Sigmoid colon (tissue), 6 donors: ENCODE measurements at regions not wholly inside any gene's neighbourhood (a gene's known extent, or its start where the extent isn't known, plus 50 kb on each side); places are given as distances from the start of the nearest gene placed in this dataset.
"Not testable (repeated sequence)": the region's sequence is repeated elsewhere in the genome, so short reads cannot be mapped to it uniquely, and the experiment has no call there.

Experiments
- DNase-seq: peaks from one replicate; pipeline ENCODE4 v3.0.0-alpha.2; 2019
- H3K27ac ChIP-seq, 4 donors: fragments of 200-600 bp; sonication (generic); one replicate each; pipeline ENCODE4 v1.5.1; 2016 to 2019; ENCODE audit warnings: mild to moderate bottlenecking in 1 of 4
- H3K27me3 ChIP-seq, 3 donors: fragments of 200-600 bp; sonication (generic); one replicate each; pipeline ENCODE4 v1.5.1; 2019; ENCODE audit warnings: mild to moderate bottlenecking in 1 of 3
- H3K36me3 ChIP-seq, 4 donors: fragments of 200-600 bp; sonication (generic); one replicate each; pipeline ENCODE4 v1.5.1; 2016 to 2019
- H3K4me1 ChIP-seq, 4 donors: fragments of 200-600 bp; sonication (generic); one replicate each; pipeline ENCODE4 v1.5.1; 2017 to 2019
- H3K4me3 ChIP-seq, 4 donors: fragments of 200-600 bp; sonication (generic); one replicate each; pipeline ENCODE4 v1.5.1; 2017 to 2019; ENCODE audit warnings: mild to moderate bottlenecking in 2 of 4, moderate library complexity in 1 of 4
- H3K9me3 ChIP-seq, 4 donors: fragments of 200-600 bp in 3 of 4; sonication (generic) in 3 of 4; one replicate each; pipeline versions ENCODE4 v1.5.1 to v1.6.1; 2013 to 2019
- CTCF ChIP-seq, 4 experiments: fragments of 450-650 bp in 3 of 4; fragments of 200-600 bp in 1 of 4; IDR thresholded peaks; one replicate each; pipeline ENCODE4 v1.5.1; 2016 to 2019; ENCODE audit warnings: antibody characterized with exemption in 4 of 4, mild to moderate bottlenecking in 3 of 4, moderate library complexity in 2 of 4
- EP300 ChIP-seq, 4 donors: sonication (generic); formaldehyde crosslinking; IDR thresholded peaks; one replicate each; pipeline ENCODE4 v1.6.1; 2017; ENCODE audit warnings: antibody characterized with exemption in 4 of 4
- POLR2A ChIP-seq, 2 donors: fragments of 450-650 bp; IDR thresholded peaks; one replicate each; pipeline ENCODE4 v1.6.1; 2016; ENCODE audit warnings: antibody characterized with exemption in 2 of 2, mild to moderate bottlenecking in 2 of 2, moderate library complexity in 2 of 2
- POLR2AphosphoS5 ChIP-seq, 4 donors: sonication (generic); formaldehyde crosslinking; IDR thresholded peaks; one replicate each; pipeline ENCODE4 v1.6.1; 2017; ENCODE audit warnings: antibody characterized with exemption in 4 of 4
- WGBS, 2 donors: extraction: QIAGEN DNeasy Blood & Tissue Kit; methylation state at CpG; one replicate each; pipeline ENCODE4 v1.1.7; 2013; 5-methylcytosine and 5-hydroxymethylcytosine counted together
- intact Hi-C: fragments of 100-400 bp; cut with DNase I; formaldehyde crosslinking; loops from one replicate; pipeline ENCODE4 v1.15.1; 2023
- donor health status: healthy with polysubstance abuse.
- donor health status: healthy.

GRCh38 chr2:154570501-154570900 is 128.0 kb upstream of the KCNJ3 start:
- H3K36me3 ChIP-seq, result no peaks in the 10 kb centered on the region
- peaks cover 0 to 4% (median 0%) of the 10 kb centered on the region in 4 donors for H3K9me3 ChIP-seq
- H3K27ac ChIP-seq, result no peak overlapping the region
- 88 to 89% methylated on average over 6 of the region's 6 CpGs for WGBS, 2 donors
- TF ChIP-seq POLR2AphosphoS5 (IDR thresholded peaks at IDR 0.05) (no peak), CTCF (IDR thresholded peaks at IDR 0.05) (no peak), POLR2A (IDR thresholded peaks at IDR 0.05) (no peak), EP300 (IDR thresholded peaks at IDR 0.05) (no peak)
- H3K27me3 ChIP-seq, result no peaks in the 10 kb centered on the region
- intact Hi-C loops, result no loop called here
- H3K4me3 ChIP-seq, result no peak overlapping the region
- no peak for DNase-seq
- H3K4me1 ChIP-seq, result no peaks in the 10 kb centered on the region

DNA sequence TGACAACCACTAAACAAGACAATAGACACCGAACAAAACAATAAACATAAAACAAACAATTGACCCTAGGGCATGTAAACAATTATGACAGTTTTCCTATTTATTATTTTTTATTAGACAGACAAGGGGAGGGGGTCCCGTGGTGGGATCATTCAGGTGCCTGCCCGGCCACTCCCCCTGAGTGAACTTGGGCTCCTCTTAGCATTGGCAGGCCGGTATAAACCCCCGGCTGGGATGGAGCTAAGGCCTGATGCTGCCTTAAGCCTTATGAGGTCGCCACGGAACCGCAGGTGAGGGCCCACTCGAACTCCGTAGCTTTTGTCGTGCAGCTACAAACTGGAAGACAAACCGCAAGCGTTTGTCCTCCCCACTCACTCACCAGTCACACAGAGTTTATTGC is 121.8 kb upstream of the KCNJ3 start:
- H3K4me1 ChIP-seq, intact Hi-C loops, DNase-seq, H3K9me3 ChIP-seq, H3K27ac ChIP-seq, H3K27me3 ChIP-seq, H3K4me3 ChIP-seq, H3K36me3 ChIP-seq: not testable (repeated sequence)
- WGBS, 2 donors, result 90 to 92% methylated on average over 13 of the region's 13 CpGs

DNA sequence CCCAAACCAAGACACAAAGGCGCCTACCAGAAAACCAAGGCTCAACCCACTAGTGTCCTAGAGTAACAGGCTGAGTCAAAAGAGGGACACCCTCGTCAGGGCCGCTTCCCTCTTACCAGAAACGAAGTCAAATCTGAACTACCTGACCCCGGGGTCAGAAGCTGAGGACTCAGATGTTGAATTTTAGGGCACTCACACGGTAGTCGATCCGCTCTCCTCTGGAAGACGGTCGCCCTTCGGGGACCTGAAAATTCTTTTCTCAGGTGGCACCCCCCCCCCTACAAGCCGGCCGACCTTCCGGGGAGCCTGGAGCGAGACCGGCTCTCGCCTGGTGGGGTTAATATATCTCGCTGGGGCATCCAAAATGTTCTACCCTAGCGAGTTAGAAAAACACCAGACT is 121.1 kb upstream of the KCNJ3 start:
- H3K4me1 ChIP-seq, result no peaks in the 10 kb centered on the region
- no peaks in the 10 kb centered on the region for H3K36me3 ChIP-seq
- H3K27me3 ChIP-seq, result no peaks in the 10 kb centered on the region
- H3K27ac ChIP-seq, result no peak overlapping the region
- TF ChIP-seq POLR2AphosphoS5 (IDR thresholded peaks at IDR 0.05) (no peak), EP300 (IDR thresholded peaks at IDR 0.05) (no peak), POLR2A (IDR thresholded peaks at IDR 0.05) (no peak), CTCF (IDR thresholded peaks at IDR 0.05) (no peak)
- whole genome bisulfite sequencing, 2 donors, result 93 to 95% methylated on average over 19 of the region's 19 CpGs
- H3K9me3 ChIP-seq, result peaks cover 0 to 2% (median 0%) of the 10 kb centered on the region in 4 donors
- H3K4me3 ChIP-seq, result no peak overlapping the region
- intact Hi-C loops, result no loop called here
- no peak for DNase-seq

DNA sequence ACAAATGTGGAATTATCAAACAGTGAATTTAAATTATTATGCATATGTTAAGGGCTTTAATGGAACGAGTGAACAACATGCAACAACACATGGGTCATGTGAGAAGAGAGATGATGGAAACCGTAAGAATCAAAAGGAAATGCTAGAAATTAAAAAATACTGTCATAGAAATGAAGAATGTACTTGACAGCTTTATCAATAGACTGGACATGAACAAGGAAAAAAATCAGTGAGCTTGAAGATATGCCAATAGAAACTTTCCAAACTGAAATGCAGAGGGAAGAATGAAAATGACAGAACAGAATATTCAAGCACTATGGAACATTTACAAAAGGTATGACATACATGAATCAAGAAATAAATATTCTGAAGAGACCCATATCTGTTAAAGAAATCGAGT is 117.7 kb upstream of the KCNJ3 start:
- Histone ChIP-seq H3K9me3 (peaks cover 0 to 2% (median 0%) of the 10 kb centered on the region in 4 donors), H3K27me3 (no peaks in the 10 kb centered on the region), H3K36me3 (no peaks in the 10 kb centered on the region), H3K4me1 (no peaks in the 10 kb centered on the region), H3K4me3 (no peak overlapping the region), H3K27ac (no peak overlapping the region)
- intact Hi-C loops, result no loop called here
- TF ChIP-seq POLR2AphosphoS5 (IDR thresholded peaks at IDR 0.05), result no peak
- TF ChIP-seq CTCF (IDR thresholded peaks at IDR 0.05), result no peak
- no peak for TF ChIP-seq EP300 (IDR thresholded peaks at IDR 0.05)
- no peak for TF ChIP-seq POLR2A (IDR thresholded peaks at IDR 0.05)
- WGBS, 2 donors, result 76 to 83% methylated on average over 3 of the region's 3 CpGs
- no peak for DNase-seq

DNA sequence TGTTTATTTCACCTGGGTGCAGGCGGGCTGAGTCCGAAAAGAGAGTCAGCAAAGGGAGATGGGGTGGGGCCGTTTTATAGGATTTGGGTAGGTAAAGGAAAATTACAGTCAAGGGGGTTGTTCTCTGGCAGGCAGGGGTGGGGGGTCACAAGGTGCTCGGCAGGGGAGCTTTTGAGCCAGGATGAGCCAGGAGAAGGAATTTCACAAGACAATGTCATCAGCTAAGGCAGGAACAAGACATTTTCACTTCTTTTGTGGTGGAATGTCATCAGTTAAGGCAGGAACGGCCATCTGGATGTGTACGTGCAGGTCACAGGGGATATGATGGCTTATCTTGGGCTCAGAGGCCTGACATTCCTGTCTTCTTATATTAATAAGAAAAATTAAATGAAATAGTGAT is 115.8 kb upstream of the KCNJ3 start:
- not testable (repeated sequence) for H3K4me1 ChIP-seq

GRCh38 chr2:154583274-154583673 is 115.2 kb upstream of the KCNJ3 start:
- H3K27ac ChIP-seq, H3K4me3 ChIP-seq, H3K9me3 ChIP-seq, H3K36me3 ChIP-seq, H3K4me1 ChIP-seq, intact Hi-C loops, DNase-seq, H3K27me3 ChIP-seq: not testable (repeated sequence)
- WGBS, 2 donors, result 66 to 89% methylated on average over 8 of the region's 8 CpGs

More for the DNA sequence above, 115.8 kb upstream of the KCNJ3 start:
- DNase-seq, intact Hi-C loops, H3K27ac ChIP-seq, H3K9me3 ChIP-seq, H3K4me3 ChIP-seq, H3K27me3 ChIP-seq, H3K36me3 ChIP-seq: not testable (repeated sequence)
- 71 to 78% methylated on average over 6 of the region's 6 CpGs for WGBS, 2 donors
